GM10266 (cell line): ENCODE measurements at regions not wholly inside any gene's neighbourhood (a gene's known extent, or its start where the extent isn't known, plus 50 kb on each side); places are given as distances from the start of the nearest gene placed in this dataset.

Experiments
- DNase-seq: peaks from one replicate; pipeline ENCODE4 v3.0.0; 2012; ENCODE audit errors: extremely low spot score
- TF ChIP-seq, protein P1 (sequence below): IDR thresholded peaks from 2 replicates; pipeline ENCODE4 v1.5.1; 2012; ENCODE audit warnings: mild to moderate bottlenecking, low read depth; ENCODE audit not compliant: control insufficient read depth, insufficient read depth; ENCODE audit errors: missing control alignments

DNA sequence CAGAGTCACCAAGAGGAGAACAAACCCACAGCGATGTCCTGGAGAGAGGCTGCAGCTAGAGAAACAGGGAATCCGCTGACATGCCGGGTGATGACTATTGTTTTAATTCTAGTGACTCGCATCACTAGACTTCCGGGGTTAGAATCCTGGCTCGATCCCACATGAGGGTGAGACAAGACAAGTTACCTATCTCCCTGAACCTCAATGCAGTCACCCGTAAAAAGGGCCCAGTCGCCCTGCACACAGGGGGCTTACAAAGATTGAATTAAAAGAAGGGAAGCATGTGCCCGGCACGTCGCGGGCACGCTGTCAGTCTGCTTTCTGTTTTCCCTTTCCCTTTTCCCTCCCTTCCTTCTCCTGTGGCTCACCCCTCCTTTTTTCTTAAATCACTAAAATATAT lies 212.9 kb upstream of the FOXF1 start:
- TF ChIP-seq, protein P1, sequence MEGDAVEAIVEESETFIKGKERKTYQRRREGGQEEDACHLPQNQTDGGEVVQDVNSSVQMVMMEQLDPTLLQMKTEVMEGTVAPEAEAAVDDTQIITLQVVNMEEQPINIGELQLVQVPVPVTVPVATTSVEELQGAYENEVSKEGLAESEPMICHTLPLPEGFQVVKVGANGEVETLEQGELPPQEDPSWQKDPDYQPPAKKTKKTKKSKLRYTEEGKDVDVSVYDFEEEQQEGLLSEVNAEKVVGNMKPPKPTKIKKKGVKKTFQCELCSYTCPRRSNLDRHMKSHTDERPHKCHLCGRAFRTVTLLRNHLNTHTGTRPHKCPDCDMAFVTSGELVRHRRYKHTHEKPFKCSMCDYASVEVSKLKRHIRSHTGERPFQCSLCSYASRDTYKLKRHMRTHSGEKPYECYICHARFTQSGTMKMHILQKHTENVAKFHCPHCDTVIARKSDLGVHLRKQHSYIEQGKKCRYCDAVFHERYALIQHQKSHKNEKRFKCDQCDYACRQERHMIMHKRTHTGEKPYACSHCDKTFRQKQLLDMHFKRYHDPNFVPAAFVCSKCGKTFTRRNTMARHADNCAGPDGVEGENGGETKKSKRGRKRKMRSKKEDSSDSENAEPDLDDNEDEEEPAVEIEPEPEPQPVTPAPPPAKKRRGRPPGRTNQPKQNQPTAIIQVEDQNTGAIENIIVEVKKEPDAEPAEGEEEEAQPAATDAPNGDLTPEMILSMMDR, result no peak
- no peak for DNase-seq

DNA sequence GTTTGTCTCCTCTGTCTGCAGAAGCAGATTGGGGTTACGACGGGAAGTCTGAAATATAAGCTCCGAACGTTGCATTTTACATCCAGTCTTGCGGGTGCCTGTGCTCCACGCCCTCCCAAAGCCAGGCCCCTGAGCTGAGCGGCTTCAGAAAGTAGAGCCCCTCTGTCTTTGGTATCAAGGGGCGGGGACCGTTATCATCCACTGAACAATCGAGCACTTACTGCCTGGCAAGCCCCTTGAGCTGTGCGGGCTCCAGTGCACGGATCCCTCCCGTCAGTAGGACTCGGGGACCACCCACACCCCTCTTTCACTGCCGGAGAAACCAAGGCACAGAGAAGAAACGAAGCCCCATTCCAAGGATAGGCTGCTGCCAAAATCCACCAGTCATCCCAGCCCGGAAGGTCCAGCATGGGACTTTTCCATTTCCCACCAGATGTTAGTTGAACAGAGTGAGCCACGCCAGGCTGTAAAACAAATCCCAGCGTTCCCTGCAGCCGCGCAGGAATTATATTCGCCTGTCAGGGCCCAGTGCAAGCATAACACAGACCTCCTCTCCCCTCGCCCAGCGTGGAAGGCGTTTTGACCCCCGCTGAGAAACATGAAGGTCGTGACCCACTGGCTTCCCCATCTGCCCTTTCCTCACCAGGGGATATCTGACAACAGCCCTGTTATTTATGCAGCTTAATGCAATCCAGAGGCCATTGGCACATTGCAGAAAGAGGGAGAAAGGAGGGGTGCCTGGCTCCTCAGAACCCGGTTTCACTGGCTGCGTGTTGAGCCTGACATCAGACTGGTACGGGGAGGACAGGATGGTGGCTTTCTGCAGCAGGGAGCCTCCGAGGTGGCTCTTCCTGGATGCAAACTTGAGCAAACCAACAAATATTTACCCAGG lies 212.2 kb upstream of the FOXF1 start:
- TF ChIP-seq, protein P1, result no peak

DNA sequence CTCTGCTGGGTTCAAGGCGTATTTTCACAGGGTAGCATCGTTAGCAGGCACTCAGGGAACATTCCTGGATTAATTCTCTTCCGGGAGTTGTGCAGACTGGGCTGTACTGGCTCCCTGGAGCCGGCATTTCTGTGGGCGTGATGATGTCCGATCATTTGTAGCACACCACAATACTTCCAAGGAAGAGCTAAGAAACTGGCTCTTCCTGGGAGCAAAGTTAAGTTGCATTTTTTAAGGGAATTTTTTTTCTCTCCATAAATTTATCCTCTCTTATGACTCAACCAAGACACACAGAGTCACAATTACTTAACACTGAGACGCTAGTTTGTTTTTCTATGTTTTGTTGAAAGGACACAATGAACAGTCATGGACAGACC lies 211.6 kb upstream of the FOXF1 start:
- TF ChIP-seq, protein P1, result no peak
- DNase-seq, result no peak

More for the DNA sequence above, 212.2 kb upstream of the FOXF1 start:
- DNase-seq, result no peak

DNA sequence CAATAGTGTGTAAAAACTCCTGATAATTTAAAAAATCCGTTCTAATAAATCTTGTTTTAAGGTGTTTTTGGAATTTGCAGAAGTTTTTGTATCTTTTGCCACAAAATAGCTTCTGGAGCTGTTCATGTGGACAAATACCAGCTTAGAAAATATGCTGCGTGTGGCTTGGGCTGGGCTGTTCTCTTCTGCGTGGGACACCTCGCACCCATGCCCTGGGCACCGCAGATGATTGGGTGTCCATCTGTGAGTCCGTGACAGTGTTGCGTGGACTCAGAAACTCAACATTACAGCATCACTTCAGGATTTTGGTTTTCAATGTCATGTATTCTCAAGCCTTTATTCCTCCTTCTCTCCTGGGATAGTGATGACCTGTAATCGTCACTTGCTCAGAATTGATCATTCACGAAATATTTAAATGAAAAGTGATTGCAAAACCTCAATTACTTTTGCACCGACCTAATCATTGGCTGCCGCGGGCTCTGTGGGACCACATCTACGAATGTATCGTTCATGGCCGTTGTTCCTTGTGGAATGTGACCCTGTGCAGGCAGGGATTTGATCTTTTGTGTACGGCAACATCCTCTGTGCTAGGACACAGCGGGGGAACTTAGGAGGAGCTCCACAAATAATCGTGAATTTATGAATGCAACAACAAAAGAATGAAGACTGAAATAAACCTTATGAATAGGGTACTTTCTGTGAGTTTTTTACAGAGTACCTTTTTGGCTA lies 210.3 kb upstream of the FOXF1 start:
- TF ChIP-seq, protein P1, result no peak

DNA sequence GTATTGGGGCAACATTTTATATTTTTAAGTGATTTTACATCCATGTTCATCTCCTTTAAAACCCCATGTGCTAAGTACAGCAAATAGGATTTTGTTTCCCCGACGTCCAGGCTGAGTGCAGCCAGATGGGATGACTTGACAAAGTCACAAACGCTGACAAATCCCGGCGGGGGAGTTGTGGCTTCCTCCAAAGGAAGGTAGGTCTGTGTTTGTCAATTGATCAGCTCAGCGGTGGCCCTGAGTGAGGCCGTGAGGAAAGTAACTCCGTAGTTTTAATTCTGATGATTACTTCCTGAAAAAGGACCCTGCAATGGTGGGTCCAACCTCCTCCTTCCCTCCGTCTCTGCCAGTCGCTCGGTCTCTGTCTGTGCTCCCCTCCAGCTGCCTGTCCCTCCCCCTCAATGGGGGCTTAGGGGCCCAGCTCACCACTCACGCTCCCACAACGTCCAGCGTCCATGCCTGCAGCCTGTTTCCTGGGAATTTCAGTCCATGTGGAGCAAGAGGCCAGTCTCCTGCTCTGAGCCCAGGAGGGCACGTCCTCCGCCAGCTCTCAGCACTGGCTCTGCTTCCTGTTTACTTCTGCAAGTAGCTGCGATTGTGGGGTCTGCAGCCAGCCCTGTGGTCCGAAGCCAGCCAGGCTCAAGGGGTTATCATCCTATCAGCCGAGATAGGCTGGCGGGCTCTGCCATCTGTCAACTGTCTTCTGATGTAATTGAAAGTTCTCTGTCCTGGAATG lies 209.4 kb upstream of the FOXF1 start:
- TF ChIP-seq, protein P1, result no peak
- DNase-seq, result no peak

More for the DNA sequence above, 210.3 kb upstream of the FOXF1 start:
- no peak for DNase-seq

DNA sequence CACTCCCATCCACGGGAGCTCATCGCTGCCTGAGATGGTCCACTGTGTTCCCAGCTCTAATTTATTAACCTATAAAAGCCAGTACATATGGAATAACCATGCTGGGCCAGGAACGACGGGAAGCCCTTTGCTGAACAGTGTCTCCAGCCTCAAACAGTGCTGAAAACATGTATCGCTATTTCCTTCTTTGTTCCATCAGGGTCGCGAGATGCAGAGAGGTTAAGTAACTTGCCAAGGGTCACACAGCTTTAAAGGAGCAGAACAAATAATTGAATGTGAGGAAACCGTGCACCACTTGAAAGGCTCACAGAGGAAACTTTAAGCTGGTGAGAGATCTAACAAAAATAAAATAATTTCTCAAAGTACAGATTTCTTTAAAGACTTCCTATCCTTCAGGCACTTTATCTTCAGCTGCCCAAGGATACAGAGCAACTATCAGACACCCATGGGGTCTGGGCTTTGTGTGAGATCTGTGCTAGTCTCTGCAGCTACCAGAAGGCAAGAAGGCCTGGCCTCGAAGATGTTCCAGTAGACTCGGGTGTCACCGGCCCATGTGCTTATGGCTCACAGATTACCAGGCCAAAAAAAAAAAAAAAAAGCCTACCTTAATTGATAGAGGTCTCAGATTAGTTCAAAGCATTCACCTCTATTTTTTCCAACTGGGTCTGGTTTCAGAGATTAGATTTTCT lies 207.8 kb upstream of the FOXF1 start:
- TF ChIP-seq, protein P1, result no peak
- DNase-seq, result no peak
